ENCODE measurements at regions not wholly inside any gene's neighbourhood (a gene's known extent, or its start where the extent isn't known, plus 50 kb on each side); places are given as distances from the start of the nearest gene placed in this dataset.
"Not testable (repeated sequence)": the region's sequence is repeated elsewhere in the genome, so short reads cannot be mapped to it uniquely, and the experiment has no call there.

DNA sequence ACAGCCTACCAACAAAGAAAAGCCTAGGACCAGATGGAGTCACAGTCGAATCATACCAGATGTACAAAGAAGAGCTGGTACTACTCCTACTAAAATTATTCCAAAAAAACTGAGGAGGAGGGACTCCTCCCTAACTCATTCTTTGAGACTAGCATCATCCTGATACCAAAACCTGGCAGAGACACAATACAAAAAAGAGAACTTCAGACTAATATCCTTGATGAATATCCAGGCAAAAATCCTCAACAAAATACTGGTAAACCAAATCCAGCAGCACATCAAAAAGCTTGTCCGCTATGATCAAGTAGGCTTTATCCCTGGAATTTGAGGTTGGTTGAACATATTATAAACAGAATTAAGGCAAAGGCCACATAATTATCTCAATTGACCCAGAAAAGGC is 900.4 kb upstream of the ARRDC3 start:
- DNase-seq (ENCODE audit: extremely low spot score) = no peak
- POLR2A ChIA-PET = no interaction called here
- CTCF ChIA-PET = no interaction called here
- TF ChIP-seq, protein P1, sequence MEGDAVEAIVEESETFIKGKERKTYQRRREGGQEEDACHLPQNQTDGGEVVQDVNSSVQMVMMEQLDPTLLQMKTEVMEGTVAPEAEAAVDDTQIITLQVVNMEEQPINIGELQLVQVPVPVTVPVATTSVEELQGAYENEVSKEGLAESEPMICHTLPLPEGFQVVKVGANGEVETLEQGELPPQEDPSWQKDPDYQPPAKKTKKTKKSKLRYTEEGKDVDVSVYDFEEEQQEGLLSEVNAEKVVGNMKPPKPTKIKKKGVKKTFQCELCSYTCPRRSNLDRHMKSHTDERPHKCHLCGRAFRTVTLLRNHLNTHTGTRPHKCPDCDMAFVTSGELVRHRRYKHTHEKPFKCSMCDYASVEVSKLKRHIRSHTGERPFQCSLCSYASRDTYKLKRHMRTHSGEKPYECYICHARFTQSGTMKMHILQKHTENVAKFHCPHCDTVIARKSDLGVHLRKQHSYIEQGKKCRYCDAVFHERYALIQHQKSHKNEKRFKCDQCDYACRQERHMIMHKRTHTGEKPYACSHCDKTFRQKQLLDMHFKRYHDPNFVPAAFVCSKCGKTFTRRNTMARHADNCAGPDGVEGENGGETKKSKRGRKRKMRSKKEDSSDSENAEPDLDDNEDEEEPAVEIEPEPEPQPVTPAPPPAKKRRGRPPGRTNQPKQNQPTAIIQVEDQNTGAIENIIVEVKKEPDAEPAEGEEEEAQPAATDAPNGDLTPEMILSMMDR (IDR thresholded peaks at IDR 0.05; ENCODE audit: control extremely low read depth, extremely low read depth, low read depth, missing control alignments) = no peak

DNA sequence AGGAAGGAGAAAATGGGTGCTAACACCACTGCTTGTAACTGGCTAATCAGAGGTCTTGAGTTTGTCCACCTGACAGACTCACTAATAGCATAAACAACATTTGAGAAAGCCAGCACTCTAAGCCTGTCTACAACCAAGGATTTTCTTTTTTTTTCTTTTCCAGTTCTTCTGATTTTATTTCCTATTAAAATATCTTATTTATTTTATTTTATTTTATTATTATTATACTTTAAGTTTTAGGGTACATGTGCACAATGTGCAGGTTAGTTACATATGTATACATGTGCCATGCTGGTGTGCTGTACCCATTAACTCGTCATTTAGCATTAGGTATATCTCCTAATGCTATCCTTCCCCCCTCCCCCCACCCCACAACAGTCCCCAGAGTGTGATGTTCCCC is 888.6 kb upstream of the ARRDC3 start:
- POLR2A ChIA-PET; DNase-seq (ENCODE audit: extremely low spot score); CTCF ChIA-PET: not testable (repeated sequence)

DNA sequence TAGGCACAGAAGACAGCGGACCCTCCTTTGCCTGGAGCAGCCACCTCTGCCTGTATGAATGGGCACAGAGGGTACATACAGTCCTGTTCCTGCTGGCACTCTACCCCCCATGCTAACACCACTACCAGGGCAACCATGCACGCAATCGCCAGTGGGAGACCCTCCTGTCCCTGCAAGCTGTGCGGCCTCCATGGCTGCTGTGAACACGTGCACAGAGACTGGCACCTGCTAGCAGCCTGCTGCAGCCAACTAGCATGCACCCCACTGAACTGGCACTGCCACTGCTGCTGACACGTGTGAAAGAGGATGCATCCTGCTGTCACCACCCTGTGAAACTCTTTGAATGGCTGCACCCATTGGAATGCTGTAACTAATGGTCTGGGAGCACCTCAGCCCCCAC is 885.2 kb upstream of the ARRDC3 start:
- no peak for DNase-seq (ENCODE audit: extremely low spot score)
- ChIA-PET POLR2A (no interaction called here), CTCF (no interaction called here)
- TF ChIP-seq, protein P1 (IDR thresholded peaks at IDR 0.05; ENCODE audit: control extremely low read depth, extremely low read depth, low read depth, missing control alignments) = no peak

DNA sequence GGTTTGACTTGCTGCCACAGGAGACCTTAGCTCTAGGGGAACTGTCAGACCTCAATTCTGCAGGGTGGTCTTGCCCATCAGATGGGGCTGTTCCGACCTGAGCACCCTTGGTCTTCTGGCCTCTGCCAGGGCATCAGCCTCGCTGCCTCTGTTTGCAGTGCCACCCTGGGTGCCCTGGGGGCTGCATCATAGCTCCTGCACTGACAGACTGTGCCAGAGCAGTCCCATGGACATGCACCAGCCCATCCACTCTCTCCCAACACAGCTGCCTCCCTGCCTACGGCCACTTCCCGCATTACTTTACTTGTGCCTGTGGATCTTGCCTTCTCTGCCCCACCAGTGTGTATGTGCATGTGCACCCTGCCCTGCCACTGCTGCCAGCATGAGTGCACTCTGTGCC is 884.7 kb upstream of the ARRDC3 start:
- DNase-seq (ENCODE audit: extremely low spot score) = no peak
- TF ChIP-seq, protein P1 (IDR thresholded peaks at IDR 0.05; ENCODE audit: control extremely low read depth, extremely low read depth, low read depth, missing control alignments) = no peak
- CTCF ChIA-PET = no interaction called here
- POLR2A ChIA-PET = no interaction called here

DNA sequence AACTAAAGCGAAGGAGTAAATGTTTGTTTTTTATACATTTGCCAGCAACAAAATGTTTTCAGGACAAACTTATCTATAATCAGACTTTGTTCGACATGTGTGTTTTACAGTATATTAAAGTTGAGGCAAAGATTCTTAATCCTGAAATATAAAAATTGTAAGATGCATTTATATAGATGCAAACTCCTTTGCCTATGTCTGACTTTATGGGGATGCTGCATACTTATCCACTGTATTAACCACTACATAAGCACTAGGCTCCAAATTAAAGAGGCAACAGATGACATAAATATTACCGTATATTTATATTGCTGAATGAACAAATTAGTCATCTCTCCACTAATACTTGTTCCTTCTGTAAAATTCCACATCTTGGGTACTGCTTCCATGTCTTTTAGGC is 882.7 kb upstream of the ARRDC3 start:
- CTCF ChIA-PET = no interaction called here
- POLR2A ChIA-PET = no interaction called here
- TF ChIP-seq, protein P1 (IDR thresholded peaks at IDR 0.05; ENCODE audit: control extremely low read depth, extremely low read depth, low read depth, missing control alignments) = no peak
- DNase-seq (ENCODE audit: extremely low spot score) = no peak

DNA sequence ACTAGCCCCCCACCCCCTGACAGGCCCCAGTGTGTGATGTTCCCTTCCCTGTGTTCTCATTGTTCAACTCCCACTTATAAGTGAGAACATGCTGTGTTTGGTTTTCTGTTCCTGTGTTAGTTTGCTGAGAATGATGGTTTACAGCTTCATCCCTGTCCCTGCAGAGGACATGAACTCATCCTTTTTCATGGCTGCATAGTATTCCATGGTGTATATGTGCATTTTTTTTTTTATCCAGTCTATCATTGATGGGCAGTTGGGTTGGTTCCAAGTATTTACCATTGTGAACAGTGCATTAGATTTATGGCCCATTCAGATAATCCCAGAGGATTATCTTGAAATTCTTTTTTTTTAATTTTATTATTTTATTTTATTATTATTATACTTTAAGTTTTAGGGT is 872.5 kb upstream of the ARRDC3 start:
- CTCF ChIA-PET; POLR2A ChIA-PET; DNase-seq (ENCODE audit: extremely low spot score): not testable (repeated sequence)

DNA sequence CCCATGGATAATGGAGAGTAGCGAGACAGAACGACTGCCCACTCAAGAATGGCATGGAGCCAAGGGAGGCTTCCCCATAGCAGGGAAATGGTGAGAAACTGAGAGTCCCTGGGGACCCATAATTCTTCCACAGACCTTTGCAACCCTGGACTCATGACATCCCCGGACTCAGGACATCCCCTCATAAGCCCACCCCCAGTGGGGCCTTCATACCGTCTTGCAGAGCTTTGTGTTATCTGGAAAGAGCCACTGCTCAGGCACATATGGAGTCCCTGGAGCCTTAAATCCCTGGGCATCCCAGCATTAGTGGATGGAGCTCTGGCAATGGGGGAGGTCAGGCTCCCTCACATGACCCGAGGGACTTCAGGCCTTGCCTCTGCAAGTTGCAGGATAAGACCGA is 865.4 kb upstream of the ARRDC3 start:
- CTCF ChIA-PET = interaction anchor here (0.9 kb wide), 1 partner anchor 9 kb away, joined by 3 read pairs; no protein-coding TSS in a partner anchor
- TF ChIP-seq, protein P1 (IDR thresholded peaks at IDR 0.05; ENCODE audit: control extremely low read depth, extremely low read depth, low read depth, missing control alignments) = no peak
- POLR2A ChIA-PET = no interaction called here
- no peak for DNase-seq (ENCODE audit: extremely low spot score)

DNA sequence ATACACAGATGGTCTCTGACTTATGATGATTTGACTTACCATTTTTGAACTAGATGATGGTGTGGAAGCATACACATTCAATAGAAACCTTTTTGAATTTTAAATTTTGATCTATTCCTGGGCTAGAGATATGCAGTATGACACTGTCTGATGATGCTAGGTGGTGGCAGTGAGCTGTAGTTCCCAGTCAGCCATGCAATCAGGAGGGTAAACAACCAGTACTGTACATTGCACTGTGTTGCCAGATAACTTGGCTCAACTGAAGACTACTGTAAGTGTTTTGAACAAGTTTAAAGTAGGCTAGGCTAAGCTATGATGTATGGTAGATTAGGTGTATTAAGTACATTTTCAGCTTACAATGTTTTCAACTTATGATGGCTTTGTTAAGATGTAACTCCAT is 859.1 kb upstream of the ARRDC3 start:
- DNase-seq (ENCODE audit: extremely low spot score) = no peak
- CTCF ChIA-PET = no interaction called here
- POLR2A ChIA-PET = no interaction called here
- TF ChIP-seq, protein P1 (IDR thresholded peaks at IDR 0.05; ENCODE audit: control extremely low read depth, extremely low read depth, low read depth, missing control alignments) = no peak

All from GM10248 (cell line).